Spleen (tissue), 11 donors: ENCODE measurements at regions not wholly inside any gene's neighbourhood (a gene's known extent, or its start where the extent isn't known, plus 50 kb on each side); places are given as distances from the start of the nearest gene placed in this dataset.

Experiments used
- DNase-seq: peaks from one replicate; pipeline ENCODE4 v3.0.0-alpha.2; 2020
- H3K27ac ChIP-seq, 8 donors: fragments of 200-600 bp; sonication (generic) in 7 of 8; 1 replicate in 4 of 8; 2 replicates in 4 of 8; pipeline versions ENCODE4 v1.5.0 to v1.8.0; 2016 to 2021; ENCODE audit warnings: inconsistent platforms in 4 of 8, mild to moderate bottlenecking in 4 of 8, moderate library complexity in 1 of 8
- H3K27me3 ChIP-seq, 7 donors: fragments of 200-600 bp; sonication (generic) in 6 of 7; replicated peaks in 1 of 7; 1 replicate in 4 of 7; 2 replicates in 3 of 7; pipeline versions ENCODE4 v1.5.0 to v1.8.0; 2016 to 2021; ENCODE audit warnings: inconsistent platforms in 3 of 7, mild to moderate bottlenecking in 1 of 7
- H3K36me3 ChIP-seq, 6 donors: fragments of 200-600 bp; sonication (generic) in 5 of 6; 1 replicate in 4 of 6; 2 replicates in 2 of 6; pipeline versions ENCODE4 v1.5.0 to v1.8.0; 2016 to 2021; ENCODE audit warnings: inconsistent platforms in 2 of 6
- H3K4me1 ChIP-seq, 6 donors: fragments of 200-600 bp; sonication (generic) in 5 of 6; 1 replicate in 3 of 6; 2 replicates in 3 of 6; pipeline versions ENCODE4 v1.5.0 to v1.8.0; 2016 to 2021; ENCODE audit warnings: inconsistent platforms in 3 of 6
- H3K4me3 ChIP-seq, 8 donors: fragments of 200-600 bp; sonication (generic) in 7 of 8; 1 replicate in 4 of 8; 2 replicates in 4 of 8; pipeline versions ENCODE4 v1.5.0 to v1.8.0; 2016 to 2021; ENCODE audit warnings: inconsistent platforms in 4 of 8, mild to moderate bottlenecking in 4 of 8, moderate library complexity in 2 of 8
- H3K9me3 ChIP-seq, 8 donors: fragments of 200-600 bp; sonication (generic) in 7 of 8; 1 replicate in 4 of 8; 2 replicates in 4 of 8; pipeline versions ENCODE4 v1.5.0 to v1.8.0; 2016 to 2021; ENCODE audit warnings: inconsistent platforms in 4 of 8
- POLR2A ChIP-seq, 3 donors: fragments of 450-650 bp; IDR thresholded peaks; one replicate each; pipeline ENCODE4 v1.5.1; 2017; ENCODE audit warnings: antibody characterized with exemption in 3 of 3, mild to moderate bottlenecking in 1 of 3
- POLR2AphosphoS5 ChIP-seq, 3 donors: sonication (generic); formaldehyde crosslinking; IDR thresholded peaks; one replicate each; pipeline ENCODE4 v1.5.1; 2017; ENCODE audit warnings: antibody characterized with exemption in 3 of 3
- WGBS, 5 donors: extraction: QIAGEN DNeasy Blood & Tissue Kit in 3 of 5; methylation state at CpG; one replicate each; pipeline versions ENCODE4 v1.1.5 to v1.1.7; 2013 to 2018; 5-methylcytosine and 5-hydroxymethylcytosine counted together
- intact Hi-C: fragments of 100-400 bp; cut with DNase I; formaldehyde crosslinking; loops from one replicate; pipeline ENCODE4 v1.15.0; 2023; ENCODE audit warnings: low total_unique reads
- TF ChIP-seq, protein P1 (sequence below), 11 experiments: fragments of 200-600 bp in 7 of 11; fragments of 450-650 bp in 4 of 11; sonication (generic) in 4 of 11; IDR thresholded peaks in 8 of 11; conservative IDR thresholded peaks in 3 of 11; 1 replicate in 7 of 11; 2 replicates in 4 of 11; pipeline versions ENCODE4 v1.4.0 to v1.8.0; 2016 to 2021; ENCODE audit warnings: antibody characterized with exemption in 11 of 11, inconsistent platforms in 4 of 11, mild to moderate bottlenecking in 1 of 11
- donor health status: healthy with polysubstance abuse.
- donor health status: DM: no; HTN: no; CAD: no; lungs with moderate emphysema.
- donor health status: DM: no; HTN: no; CAD: no.
- donor health status: Bipolar disorder and iron deficiency.
- donor health status: healthy.
- donor health status: DM: no; HTN: no; CAD: no.
- donor health status: DM: yes; HTN: yes; CAD: no.

DNA sequence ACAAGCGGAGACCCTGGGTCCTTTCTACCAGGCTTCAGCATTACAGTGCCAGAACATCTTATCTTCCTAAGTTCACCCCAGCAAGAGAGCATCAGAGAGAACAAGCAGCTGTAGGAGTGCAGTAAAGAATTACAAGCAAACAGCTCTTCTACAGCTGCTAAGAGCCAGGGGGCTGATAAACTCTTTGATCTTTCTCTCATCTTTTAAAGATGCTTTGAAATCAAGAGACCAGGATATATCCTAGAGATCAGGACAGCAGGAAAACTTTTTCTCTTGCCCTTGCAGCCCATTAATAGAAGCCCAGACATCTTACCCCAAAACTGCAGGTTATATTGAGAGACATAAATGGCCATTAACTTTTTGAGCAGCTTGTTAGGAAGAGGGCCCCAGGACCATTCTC is 198.1 kb downstream of the RSL24D1 start:
- Histone ChIP-seq H3K9me3 (peaks cover 0 to 12% (median 0%) of the 10 kb centered on the region in 8 donors), H3K4me3 (no peak overlapping the region), H3K27me3 (no peaks in the 10 kb centered on the region), H3K27ac (no peak overlapping the region), H3K4me1 (no peaks in the 10 kb centered on the region), H3K36me3 (no peaks in the 10 kb centered on the region)
- TF ChIP-seq, protein P1, sequence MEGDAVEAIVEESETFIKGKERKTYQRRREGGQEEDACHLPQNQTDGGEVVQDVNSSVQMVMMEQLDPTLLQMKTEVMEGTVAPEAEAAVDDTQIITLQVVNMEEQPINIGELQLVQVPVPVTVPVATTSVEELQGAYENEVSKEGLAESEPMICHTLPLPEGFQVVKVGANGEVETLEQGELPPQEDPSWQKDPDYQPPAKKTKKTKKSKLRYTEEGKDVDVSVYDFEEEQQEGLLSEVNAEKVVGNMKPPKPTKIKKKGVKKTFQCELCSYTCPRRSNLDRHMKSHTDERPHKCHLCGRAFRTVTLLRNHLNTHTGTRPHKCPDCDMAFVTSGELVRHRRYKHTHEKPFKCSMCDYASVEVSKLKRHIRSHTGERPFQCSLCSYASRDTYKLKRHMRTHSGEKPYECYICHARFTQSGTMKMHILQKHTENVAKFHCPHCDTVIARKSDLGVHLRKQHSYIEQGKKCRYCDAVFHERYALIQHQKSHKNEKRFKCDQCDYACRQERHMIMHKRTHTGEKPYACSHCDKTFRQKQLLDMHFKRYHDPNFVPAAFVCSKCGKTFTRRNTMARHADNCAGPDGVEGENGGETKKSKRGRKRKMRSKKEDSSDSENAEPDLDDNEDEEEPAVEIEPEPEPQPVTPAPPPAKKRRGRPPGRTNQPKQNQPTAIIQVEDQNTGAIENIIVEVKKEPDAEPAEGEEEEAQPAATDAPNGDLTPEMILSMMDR (IDR thresholded peaks at IDR 0.05 in 8 of 11, conservative IDR thresholded peaks at IDR 0.05 in 3 of 11), result no peak
- TF ChIP-seq POLR2AphosphoS5 (IDR thresholded peaks at IDR 0.05) (no peak), POLR2A (IDR thresholded peaks at IDR 0.05) (no peak)
- WGBS, 5 donors, result 83 to 98% (median 96%) methylated on average over 1 of the region's 1 CpG
- intact Hi-C loops, result no loop called here
- DNase-seq, result no peak

DNA sequence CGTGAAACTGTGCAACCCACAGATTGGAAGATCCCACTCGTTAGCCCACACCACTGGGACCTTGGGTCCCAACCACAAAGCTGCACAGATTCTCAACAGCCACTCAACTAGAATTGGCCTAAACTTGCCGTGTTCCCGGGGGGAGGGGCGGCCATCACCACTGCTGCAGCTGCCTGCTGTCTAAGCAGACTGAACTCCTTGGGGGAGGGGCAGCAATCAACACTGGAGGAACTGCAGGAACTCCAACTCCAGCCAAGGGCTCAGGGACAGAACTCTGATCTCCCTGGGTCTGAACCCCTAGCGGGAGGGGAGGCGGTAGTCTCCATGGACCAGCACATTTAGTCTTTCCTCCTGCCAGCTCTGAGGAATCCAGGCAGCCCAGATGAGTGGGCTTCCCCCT is 205.9 kb downstream of the RSL24D1 start:
- no peak for DNase-seq
- Histone ChIP-seq H3K4me1 (no peaks in the 10 kb centered on the region), H3K4me3 (no peak overlapping the region), H3K27ac (no peak overlapping the region), H3K27me3 (peaks cover 0 to 10% (median 0%) of the 10 kb centered on the region in 7 donors), H3K36me3 (no peaks in the 10 kb centered on the region), H3K9me3 (peaks cover 0 to 18% (median 0%) of the 10 kb centered on the region in 8 donors)
- WGBS, 5 donors, result 76 to 98% (median 90%) methylated on average over 7 of the region's 7 CpGs
- intact Hi-C loops, result no loop called here
- TF ChIP-seq POLR2A (IDR thresholded peaks at IDR 0.05) (no peak), POLR2AphosphoS5 (IDR thresholded peaks at IDR 0.05) (no peak)
- TF ChIP-seq, protein P1 (IDR thresholded peaks at IDR 0.05 in 8 of 11, conservative IDR thresholded peaks at IDR 0.05 in 3 of 11), result no peak

DNA sequence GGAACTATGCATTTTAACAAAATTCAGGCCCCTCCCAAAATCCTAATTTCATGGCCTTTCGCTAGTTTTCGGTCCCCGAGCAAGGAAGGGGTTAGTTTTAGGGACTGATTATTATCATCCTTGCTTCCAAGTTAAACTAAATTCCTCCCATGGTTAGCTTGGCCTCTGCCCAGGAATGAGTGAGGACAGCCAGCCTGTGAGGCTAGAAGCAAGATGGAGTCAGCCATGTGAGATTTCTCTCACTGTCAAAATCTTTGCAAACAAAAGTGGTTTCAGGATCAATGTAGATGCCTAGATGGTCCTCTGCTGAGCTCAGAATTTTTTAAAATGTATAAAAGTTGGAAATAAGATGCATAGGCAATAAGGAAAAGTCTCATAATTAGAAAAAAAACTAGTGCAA is 208.9 kb downstream of the RSL24D1 start:
- no peak for DNase-seq
- WGBS, 5 donors, result 74 to 98% (median 94%) methylated on average over 3 of the region's 3 CpGs
- no peaks in the 10 kb centered on the region for H3K36me3 ChIP-seq
- intact Hi-C loops, result no loop called here
- peaks cover 0 to 10% (median 0%) of the 10 kb centered on the region in 7 donors for H3K27me3 ChIP-seq
- no peaks in the 10 kb centered on the region for H3K4me1 ChIP-seq
- H3K27ac ChIP-seq, result no peak overlapping the region
- no peak overlapping the region for H3K4me3 ChIP-seq
- peaks cover 0 to 9% (median 0%) of the 10 kb centered on the region in 8 donors for H3K9me3 ChIP-seq
- TF ChIP-seq POLR2A (IDR thresholded peaks at IDR 0.05) (no peak), POLR2AphosphoS5 (IDR thresholded peaks at IDR 0.05) (no peak)
- TF ChIP-seq, protein P1 (IDR thresholded peaks at IDR 0.05 in 8 of 11, conservative IDR thresholded peaks at IDR 0.05 in 3 of 11), result no peak

DNA sequence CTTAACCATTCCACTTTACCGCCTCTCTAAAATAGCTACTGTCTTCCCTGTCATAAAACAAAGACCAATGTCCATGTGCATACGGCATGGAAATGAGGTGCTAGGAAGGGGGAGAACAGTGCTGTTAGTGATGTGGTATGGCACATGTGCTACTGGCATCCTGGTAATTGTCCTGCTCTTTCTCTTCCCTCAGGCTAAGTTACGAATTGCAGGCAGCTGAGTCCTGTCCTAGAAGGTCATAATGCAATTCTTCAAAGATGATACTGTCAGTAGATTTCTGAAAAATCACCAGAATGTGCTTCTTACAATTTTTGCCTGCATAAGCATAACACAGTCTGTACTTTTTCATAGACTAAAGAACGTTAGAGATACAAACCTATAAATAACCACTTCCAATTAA is 216.8 kb downstream of the RSL24D1 start:
- Histone ChIP-seq H3K27me3 (no peaks in the 10 kb centered on the region), H3K27ac (no peak overlapping the region), H3K4me3 (no peak overlapping the region), H3K36me3 (no peaks in the 10 kb centered on the region), H3K4me1 (no peaks in the 10 kb centered on the region), H3K9me3 (no peaks in the 10 kb centered on the region)
- WGBS, 5 donors, result 53 to 76% (median 74%) methylated on average over 4 of the region's 4 CpGs
- intact Hi-C loops, result no loop called here
- no peak for DNase-seq
- TF ChIP-seq POLR2AphosphoS5 (IDR thresholded peaks at IDR 0.05) (no peak), POLR2A (IDR thresholded peaks at IDR 0.05) (no peak)
- TF ChIP-seq, protein P1 (IDR thresholded peaks at IDR 0.05 in 8 of 11, conservative IDR thresholded peaks at IDR 0.05 in 3 of 11), result no peak
